Hepatocyte (in vitro differentiated cells): ENCODE measurements at regions not wholly inside any gene's neighbourhood (a gene's known extent, or its start where the extent isn't known, plus 50 kb on each side); places are given as distances from the start of the nearest gene placed in this dataset.

ENCODE experiments used
- DNase-seq: peaks from one replicate; pipeline ENCODE4 v3.0.0-alpha.2; 2016; ENCODE audit warnings: low spot score
- H2AFZ ChIP-seq: fragments of 200-600 bp; sonication (generic); 2 replicates; pipeline ENCODE4 v1.6.0; 2016; ENCODE audit warnings: antibody characterized with exemption, mild to moderate bottlenecking
- H3K27ac ChIP-seq: fragments of 200-600 bp; sonication (generic); 2 replicates; pipeline ENCODE4 v1.5.1; 2016; ENCODE audit warnings: mild to moderate bottlenecking
- H3K27me3 ChIP-seq: fragments of 200-600 bp; sonication (generic); 2 replicates; pipeline ENCODE4 v1.6.1; 2016
- H3K36me3 ChIP-seq: fragments of 200-600 bp; sonication (generic); replicated peaks from 2 replicates; pipeline ENCODE4 v1.5.1; 2016; ENCODE audit warnings: low read depth; ENCODE audit not compliant: insufficient read depth
- H3K4me1 ChIP-seq: fragments of 200-600 bp; sonication (generic); 2 replicates; pipeline ENCODE4 v1.5.1; 2016; ENCODE audit warnings: mild to moderate bottlenecking, moderate library complexity; ENCODE audit not compliant: insufficient read depth
- H3K4me2 ChIP-seq: fragments of 200-600 bp; sonication (generic); 2 replicates; pipeline ENCODE4 v1.6.0; 2016
- H3K4me3 ChIP-seq: fragments of 200-600 bp; sonication (generic); 2 replicates; pipeline ENCODE4 v1.5.1; 2016; ENCODE audit warnings: mild to moderate bottlenecking
- H3K79me2 ChIP-seq: fragments of 200-600 bp; sonication (generic); 2 replicates; pipeline ENCODE4 v1.6.0; 2017; ENCODE audit warnings: mild to moderate bottlenecking
- H3K9me2 ChIP-seq: fragments of 200-600 bp; sonication (generic); replicated peaks from 2 replicates; pipeline ENCODE4 v1.6.0; 2017; ENCODE audit warnings: mild to moderate bottlenecking; ENCODE audit not compliant: insufficient read depth
- H3K9me3 ChIP-seq: fragments of 200-600 bp; sonication (generic); 2 replicates; pipeline ENCODE4 v1.5.1; 2016; ENCODE audit warnings: low read depth, mild to moderate bottlenecking
- H4K20me1 ChIP-seq: fragments of 200-600 bp; sonication (generic); 2 replicates; pipeline ENCODE4 v1.6.0; 2016; ENCODE audit warnings: mild to moderate bottlenecking; ENCODE audit not compliant: insufficient read depth, poor library complexity, severe bottlenecking
- CTCF ChIP-seq: fragments of 200-600 bp; sonication (generic); IDR thresholded peaks from 2 replicates; pipeline ENCODE4 v1.5.1; 2016; ENCODE audit warnings: antibody characterized with exemption, mild to moderate bottlenecking; ENCODE audit not compliant: poor library complexity
- EZH2 ChIP-seq: fragments of 200-600 bp; sonication (generic); IDR thresholded peaks from 2 replicates; pipeline ENCODE4 v1.6.1; 2016; ENCODE audit warnings: antibody characterized with exemption, mild to moderate bottlenecking, borderline replicate concordance
- EZH2phosphoT487 ChIP-seq: fragments of 200-600 bp; sonication (generic); IDR thresholded peaks from one replicate; pipeline ENCODE4 v1.6.1; 2018; ENCODE audit warnings: antibody characterized with exemption, mild to moderate bottlenecking, low read depth, moderate library complexity; ENCODE audit not compliant: unreplicated experiment, severe bottlenecking
- WGBS: methylation state at CpG from one replicate; pipeline ENCODE4 v1.1.6; 2016; ENCODE audit warnings: low lambda C conversion rate; ENCODE audit errors: missing lambda C conversion rate; 5-methylcytosine and 5-hydroxymethylcytosine counted together

- H3K79me2 ChIP-seq = no peaks in the 10 kb centered on the region
- no peaks in the 10 kb centered on the region for H3K9me3 ChIP-seq
- no peaks in the 10 kb centered on the region for H3K9me2 ChIP-seq
- no peaks in the 10 kb centered on the region for H4K20me1 ChIP-seq
- peak overlapping the region; percentile 65 for H3K27ac ChIP-seq
- no peak overlapping the region for H2AFZ ChIP-seq
- no peaks in the 10 kb centered on the region for H3K27me3 ChIP-seq
- peaks cover 6% of the 10 kb centered on the region for H3K4me1 ChIP-seq
- WGBS = 61% methylated on average over 4 of the region's 4 CpGs
- TF ChIP-seq EZH2phosphoT487 (no peak), CTCF (no peak), EZH2 (no peak)
- no peak overlapping the region for H3K4me3 ChIP-seq
- H3K4me2 ChIP-seq = peak overlapping the region; percentile 32
- DNase-seq = peak; percentile 14
- no peaks in the 10 kb centered on the region for H3K36me3 ChIP-seq
Observed at GRCh38 chr5:136776022-136776927, 410.9 kb upstream of the TRPC7 start.

GRCh38 chr5:136772491-136772890 is 407.1 kb upstream of the TRPC7 start:
- no peak for DNase-seq
- Histone ChIP-seq H3K9me3 (no peaks in the 10 kb centered on the region), H2AFZ (no peak overlapping the region), H3K27ac (no peak overlapping the region), H3K4me1 (peaks cover 6% of the 10 kb centered on the region), H3K79me2 (no peaks in the 10 kb centered on the region), H4K20me1 (no peaks in the 10 kb centered on the region), H3K9me2 (no peaks in the 10 kb centered on the region), H3K4me2 (no peak overlapping the region), H3K36me3 (no peaks in the 10 kb centered on the region), H3K4me3 (no peak overlapping the region), H3K27me3 (no peaks in the 10 kb centered on the region)
- no peak for TF ChIP-seq CTCF
- no peak for TF ChIP-seq EZH2
- TF ChIP-seq EZH2phosphoT487 = no peak
- 82% methylated on average over 1 of the region's 1 CpG for WGBS

GRCh38 chr5:136769900-136770684 is 404.7 kb upstream of the TRPC7 start:
- peak; percentile 89 for DNase-seq
- Histone ChIP-seq H3K27me3 (no peaks in the 10 kb centered on the region), H3K36me3 (no peaks in the 10 kb centered on the region), H4K20me1 (no peaks in the 10 kb centered on the region), H3K4me3 (no peak overlapping the region), H3K79me2 (no peaks in the 10 kb centered on the region), H3K9me3 (no peaks in the 10 kb centered on the region), H3K4me1 (no peaks in the 10 kb centered on the region), H2AFZ (no peak overlapping the region), H3K9me2 (no peaks in the 10 kb centered on the region), H3K27ac (no peak overlapping the region), H3K4me2 (no peak overlapping the region)
- TF ChIP-seq EZH2phosphoT487 = no peak
- peak; percentile 91 for TF ChIP-seq CTCF
- WGBS = 34% methylated on average over 11 of the region's 11 CpGs
